Ovary (tissue), 7 donors: ENCODE measurements at regions not wholly inside any gene's neighbourhood (a gene's known extent, or its start where the extent isn't known, plus 50 kb on each side); places are given as distances from the start of the nearest gene placed in this dataset.
A peak's percentile ranks its signal among the peaks of the same experiment; 100 is the strongest.

Source experiments
- DNase-seq, 5 donors: peaks; one replicate each; pipeline ENCODE4 v3.0.0-alpha.2; 2019 to 2020
- H3K27ac ChIP-seq, 2 donors: fragments of 200-600 bp; one replicate each; pipeline versions ENCODE4 v1.5.1 to v1.8.0; 2019 to 2022
- H3K27me3 ChIP-seq: fragments of 200-600 bp; one replicate; pipeline ENCODE4 v1.8.0; 2022
- H3K36me3 ChIP-seq: fragments of 200-600 bp; sonication (generic); one replicate; pipeline ENCODE4 v1.5.1; 2019
- H3K4me1 ChIP-seq: one replicate; pipeline ENCODE4 v1.8.1; 2013; ENCODE audit warnings: mild to moderate bottlenecking, moderate library complexity; ENCODE audit not compliant: insufficient read depth
- H3K4me3 ChIP-seq: fragments of 200-600 bp; sonication (generic); one replicate; pipeline ENCODE4 v1.5.1; 2017
- H3K9me3 ChIP-seq, 2 donors: fragments of 200-600 bp in 1 of 2; sonication (generic) in 1 of 2; one replicate each; pipeline versions ENCODE4 v1.5.1 to v1.8.1; 2013 to 2019; ENCODE audit warnings: mild to moderate bottlenecking in 1 of 2, moderate library complexity in 1 of 2
- EP300 ChIP-seq: sonication (generic); formaldehyde crosslinking; IDR thresholded peaks from one replicate; pipeline ENCODE4 v1.6.1; 2017; ENCODE audit warnings: antibody characterized with exemption
- POLR2A ChIP-seq: fragments of 450-650 bp; IDR thresholded peaks from one replicate; pipeline ENCODE4 v1.6.1; 2017; ENCODE audit warnings: antibody characterized with exemption, mild to moderate bottlenecking, moderate library complexity
- WGBS, 3 donors: extraction: QIAGEN DNeasy Blood & Tissue Kit in 1 of 3; methylation state at CpG; one replicate each; pipeline versions ENCODE4 v1.1.5 to v1.1.7; 2013 to 2017; 5-methylcytosine and 5-hydroxymethylcytosine counted together
- intact Hi-C, 4 donors: fragments of 100-400 bp; cut with DNase I; formaldehyde crosslinking; loops; one replicate each; pipeline versions ENCODE4 v1.11.0 to v1.15.1; 2022 to 2023
- TF ChIP-seq, protein P1 (sequence below), 3 donors: fragments of 450-650 bp in 2 of 3; fragments of 200-600 bp in 1 of 3; IDR thresholded peaks; one replicate each; pipeline versions ENCODE4 v1.5.1 to v1.8.0; 2016 to 2022; ENCODE audit warnings: antibody characterized with exemption in 3 of 3, mild to moderate bottlenecking in 1 of 3
- donor health status: DM: no; HTN: no; CAD: no; lungs with moderate emphysema.
- donor health status: DM: no; HTN: no; CAD: no.
- donor health status: Bipolar disorder and iron deficiency.
- donor health status: DM: no; HTN: no; CAD: no.
- donor health status: DM: yes; HTN: yes; CAD: no.

DNA sequence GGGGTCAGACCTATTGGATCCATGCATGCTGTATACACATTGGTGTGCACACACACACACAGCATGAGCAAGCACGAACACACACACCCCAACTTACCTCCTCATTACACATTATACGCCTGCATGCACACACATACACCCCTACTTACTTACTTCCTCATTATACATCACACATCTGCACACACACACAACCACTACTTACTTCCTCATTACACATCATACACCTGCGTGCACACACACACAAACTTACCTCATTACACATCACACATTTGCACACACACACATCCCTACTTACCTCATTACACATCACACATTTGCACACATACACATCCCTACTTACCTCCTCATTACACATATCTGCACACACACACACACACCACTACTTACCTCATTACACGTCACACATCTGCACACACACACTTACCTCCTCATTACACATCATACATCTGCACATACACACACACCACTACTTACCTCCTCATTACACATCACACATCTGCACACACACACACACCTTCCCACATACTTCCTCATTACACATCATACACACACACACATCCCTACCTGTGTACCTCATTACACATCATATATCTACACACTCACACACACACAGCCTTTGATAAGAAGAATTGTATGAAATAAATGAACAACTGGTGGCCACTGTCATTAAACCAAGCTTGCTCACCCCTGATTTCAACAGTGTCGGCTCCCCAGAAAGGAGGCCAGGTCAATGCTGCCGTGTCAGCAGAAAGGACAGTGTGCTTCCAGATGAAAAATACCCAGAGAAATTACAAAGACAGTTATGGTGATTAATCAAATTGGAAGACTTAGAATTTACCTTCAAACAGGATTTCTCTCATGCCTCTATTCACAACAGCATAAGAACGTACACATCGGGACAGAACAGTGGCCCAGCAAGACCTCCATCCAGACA lies 117.8 kb downstream of the SETD4 start:
- Histone ChIP-seq H3K4me1 (no peaks in the 10 kb centered on the region), H3K4me3 (no peak overlapping the region), H3K27ac (no peak overlapping the region), H3K9me3 (no peaks in the 10 kb centered on the region), H3K36me3 (no peaks in the 10 kb centered on the region), H3K27me3 (no peaks in the 10 kb centered on the region)
- intact Hi-C loops, result loop anchor here in 3 of 4 donors (5.0 to 10.0 kb wide), 3 partner anchors 180 to 1198 kb away; no protein-coding TSS in a partner anchor
- WGBS, 3 donors, result 89 to 91% (median 91%) methylated on average over 8 of the region's 8 CpGs
- DNase-seq, result no peak
- no peak for TF ChIP-seq EP300

DNA sequence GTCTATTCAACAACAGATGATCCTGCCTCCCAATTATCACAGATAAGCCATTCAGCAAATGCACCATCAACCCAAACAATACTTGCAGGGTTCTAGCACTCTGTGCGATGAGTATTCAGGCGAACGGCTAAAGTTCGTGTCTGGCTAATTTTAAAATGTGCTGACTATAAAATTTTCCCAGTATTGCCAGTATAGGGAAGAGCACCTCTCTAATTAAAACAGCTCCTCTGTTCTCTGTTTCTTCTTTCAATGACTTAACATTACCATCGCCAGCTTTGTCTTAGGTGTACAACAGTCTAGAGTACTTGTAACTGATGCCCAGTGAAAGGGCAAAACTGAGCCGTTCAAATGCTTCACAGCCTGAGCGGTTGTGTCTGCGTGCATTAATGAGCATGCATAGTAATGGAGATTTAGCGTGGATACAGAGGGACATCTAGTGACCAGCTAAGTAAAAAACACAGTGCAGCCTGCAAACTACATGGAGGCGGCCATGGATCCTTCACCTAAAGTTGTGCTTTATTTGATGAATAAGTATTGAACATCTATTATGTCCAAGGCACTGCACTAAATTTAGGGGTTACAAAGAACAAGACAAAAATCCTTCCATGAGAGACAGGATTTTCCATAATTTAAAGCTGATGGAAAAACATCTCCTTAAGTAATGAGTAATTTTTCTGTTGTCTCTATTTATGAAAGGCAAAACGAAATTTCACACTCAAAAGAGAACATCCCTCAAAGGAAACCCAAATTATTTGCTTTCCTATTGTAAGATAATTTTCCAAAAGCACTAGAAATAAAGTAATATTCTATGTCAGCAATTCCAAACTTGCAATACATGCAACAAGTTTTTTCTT lies 120.0 kb downstream of the SETD4 start:
- intact Hi-C loops, result loop anchor here in 3 of 4 donors (5.0 to 10.0 kb wide), 3 partner anchors 178 to 1196 kb away; no protein-coding TSS in a partner anchor
- H3K9me3 ChIP-seq, result no peaks in the 10 kb centered on the region
- 19 to 28% (median 20%) methylated on average over 11 of the region's 11 CpGs for WGBS, 3 donors
- H3K27me3 ChIP-seq, result no peaks in the 10 kb centered on the region
- no peaks in the 10 kb centered on the region for H3K4me1 ChIP-seq
- DNase-seq, result peak; percentile 24 to 45 (median 38)
- H3K36me3 ChIP-seq, result no peaks in the 10 kb centered on the region
- H3K4me3 ChIP-seq, result no peak overlapping the region
- TF ChIP-seq, protein P1, sequence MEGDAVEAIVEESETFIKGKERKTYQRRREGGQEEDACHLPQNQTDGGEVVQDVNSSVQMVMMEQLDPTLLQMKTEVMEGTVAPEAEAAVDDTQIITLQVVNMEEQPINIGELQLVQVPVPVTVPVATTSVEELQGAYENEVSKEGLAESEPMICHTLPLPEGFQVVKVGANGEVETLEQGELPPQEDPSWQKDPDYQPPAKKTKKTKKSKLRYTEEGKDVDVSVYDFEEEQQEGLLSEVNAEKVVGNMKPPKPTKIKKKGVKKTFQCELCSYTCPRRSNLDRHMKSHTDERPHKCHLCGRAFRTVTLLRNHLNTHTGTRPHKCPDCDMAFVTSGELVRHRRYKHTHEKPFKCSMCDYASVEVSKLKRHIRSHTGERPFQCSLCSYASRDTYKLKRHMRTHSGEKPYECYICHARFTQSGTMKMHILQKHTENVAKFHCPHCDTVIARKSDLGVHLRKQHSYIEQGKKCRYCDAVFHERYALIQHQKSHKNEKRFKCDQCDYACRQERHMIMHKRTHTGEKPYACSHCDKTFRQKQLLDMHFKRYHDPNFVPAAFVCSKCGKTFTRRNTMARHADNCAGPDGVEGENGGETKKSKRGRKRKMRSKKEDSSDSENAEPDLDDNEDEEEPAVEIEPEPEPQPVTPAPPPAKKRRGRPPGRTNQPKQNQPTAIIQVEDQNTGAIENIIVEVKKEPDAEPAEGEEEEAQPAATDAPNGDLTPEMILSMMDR (IDR thresholded peaks at IDR 0.05), result peak in 2 of 3 donors; percentile 35 to 67
- no peak for TF ChIP-seq EP300
- no peak overlapping the region for H3K27ac ChIP-seq

DNA sequence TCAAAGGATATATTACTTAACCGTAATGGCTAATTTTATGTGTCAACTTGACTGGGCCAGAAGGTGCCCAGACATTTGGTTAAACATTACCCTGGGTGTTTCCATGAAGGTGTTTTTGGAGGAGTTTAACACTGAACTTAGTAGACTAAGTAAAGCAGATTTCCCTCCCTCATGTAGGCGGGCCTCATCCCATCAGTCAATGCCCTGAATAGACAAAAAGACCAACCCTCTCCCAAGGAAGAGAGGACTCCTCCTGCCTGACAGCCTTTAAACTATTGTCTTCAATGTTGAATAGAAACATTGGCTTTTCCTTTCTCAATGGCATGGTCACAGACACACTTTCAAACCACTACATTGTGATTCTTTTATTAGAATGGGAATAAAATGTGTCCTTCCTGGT lies 121.9 kb downstream of the SETD4 start:
- no peak for DNase-seq
- no peak overlapping the region for H3K27ac ChIP-seq
- WGBS, 3 donors, result 93 to 98% (median 95%) methylated on average over 2 of the region's 2 CpGs
- intact Hi-C loops, result no loop called here
- no peak for TF ChIP-seq POLR2A
- TF ChIP-seq, protein P1 (IDR thresholded peaks at IDR 0.05), result no peak
- no peak for TF ChIP-seq EP300
- H3K4me3 ChIP-seq, result no peak overlapping the region
- H3K36me3 ChIP-seq, result no peaks in the 10 kb centered on the region
- no peaks in the 10 kb centered on the region for H3K4me1 ChIP-seq
- no peaks in the 10 kb centered on the region for H3K27me3 ChIP-seq
- no peaks in the 10 kb centered on the region for H3K9me3 ChIP-seq

DNA sequence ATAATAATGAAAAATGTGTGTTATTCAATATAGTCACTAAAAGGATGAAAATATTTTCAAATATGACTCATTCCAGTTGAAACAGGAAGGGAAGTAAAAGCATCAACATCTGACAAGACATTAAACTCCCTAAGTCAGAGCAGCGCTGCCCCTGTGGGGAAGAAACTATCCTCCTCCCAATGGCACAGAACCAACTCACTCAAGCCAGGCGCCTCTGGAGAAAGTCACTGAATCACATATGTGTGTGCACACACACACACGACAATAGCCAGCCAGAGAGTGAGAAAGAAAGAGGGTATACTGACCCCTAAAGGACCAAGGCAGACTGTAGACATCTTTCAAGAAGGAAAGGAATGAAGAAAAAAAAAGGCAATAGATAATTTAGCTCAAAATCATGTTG lies 126.9 kb downstream of the SETD4 start:
- intact Hi-C loops, result loop anchor here in 1 of 4 donors (5.0 kb wide), 1 partner anchor 99 kb away; no protein-coding TSS in a partner anchor
- peaks cover 6% of the 10 kb centered on the region for H3K4me1 ChIP-seq
- TF ChIP-seq POLR2A (no peak), EP300 (no peak)
- TF ChIP-seq, protein P1 (IDR thresholded peaks at IDR 0.05), result no peak
- no peaks in the 10 kb centered on the region for H3K36me3 ChIP-seq
- H3K27ac ChIP-seq, result no peak overlapping the region
- WGBS, 3 donors, result 0 to 9% (median 4%) methylated on average over 3 of the region's 3 CpGs
- no peaks in the 10 kb centered on the region for H3K27me3 ChIP-seq
- H3K4me3 ChIP-seq, result no peak overlapping the region
- peak; percentile 40 to 51 (median 45) for DNase-seq
- H3K9me3 ChIP-seq, result no peaks in the 10 kb centered on the region
